ENCODE measurements at regions not wholly inside any gene's neighbourhood (a gene's known extent, or its start where the extent isn't known, plus 50 kb on each side); places are given as distances from the start of the nearest gene placed in this dataset.

GRCh38 chr15:37221671-37222145 lies 121.4 kb upstream of the MEIS2 start:
- DNase-seq (ENCODE audit: extremely low read depth, low read depth): no peak
- TF ChIP-seq, protein P1, sequence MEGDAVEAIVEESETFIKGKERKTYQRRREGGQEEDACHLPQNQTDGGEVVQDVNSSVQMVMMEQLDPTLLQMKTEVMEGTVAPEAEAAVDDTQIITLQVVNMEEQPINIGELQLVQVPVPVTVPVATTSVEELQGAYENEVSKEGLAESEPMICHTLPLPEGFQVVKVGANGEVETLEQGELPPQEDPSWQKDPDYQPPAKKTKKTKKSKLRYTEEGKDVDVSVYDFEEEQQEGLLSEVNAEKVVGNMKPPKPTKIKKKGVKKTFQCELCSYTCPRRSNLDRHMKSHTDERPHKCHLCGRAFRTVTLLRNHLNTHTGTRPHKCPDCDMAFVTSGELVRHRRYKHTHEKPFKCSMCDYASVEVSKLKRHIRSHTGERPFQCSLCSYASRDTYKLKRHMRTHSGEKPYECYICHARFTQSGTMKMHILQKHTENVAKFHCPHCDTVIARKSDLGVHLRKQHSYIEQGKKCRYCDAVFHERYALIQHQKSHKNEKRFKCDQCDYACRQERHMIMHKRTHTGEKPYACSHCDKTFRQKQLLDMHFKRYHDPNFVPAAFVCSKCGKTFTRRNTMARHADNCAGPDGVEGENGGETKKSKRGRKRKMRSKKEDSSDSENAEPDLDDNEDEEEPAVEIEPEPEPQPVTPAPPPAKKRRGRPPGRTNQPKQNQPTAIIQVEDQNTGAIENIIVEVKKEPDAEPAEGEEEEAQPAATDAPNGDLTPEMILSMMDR (IDR thresholded peaks at IDR 0.05; ENCODE audit: low read depth, low read length): no peak

DNA sequence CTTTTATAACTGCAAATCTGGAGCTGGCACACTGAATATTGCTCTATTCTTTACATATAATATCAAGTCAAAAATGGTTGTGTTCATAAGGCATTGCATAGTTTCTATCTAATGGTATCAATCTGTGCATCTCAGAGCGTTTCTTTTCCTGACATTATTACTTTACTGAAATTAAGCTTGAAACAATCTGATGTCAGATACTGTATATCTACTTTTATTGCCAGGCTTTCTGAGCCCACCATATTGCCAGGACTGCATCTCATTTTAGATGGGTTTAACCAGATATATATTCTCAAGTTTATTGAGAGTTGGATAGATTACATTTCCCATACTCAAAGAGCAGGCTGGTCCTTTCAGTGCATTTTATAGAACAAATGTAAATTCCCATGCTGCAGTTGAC lies 122.7 kb upstream of the MEIS2 start:
- TF ChIP-seq, protein P1 (IDR thresholded peaks at IDR 0.05; ENCODE audit: low read depth, low read length): no peak
- no peak for DNase-seq (ENCODE audit: extremely low read depth, low read depth)

GRCh38 chr15:37229855-37230619 lies 129.7 kb upstream of the MEIS2 start:
- DNase-seq (ENCODE audit: extremely low read depth, low read depth): no peak
- TF ChIP-seq, protein P1 (IDR thresholded peaks at IDR 0.05; ENCODE audit: low read depth, low read length): no peak

GRCh38 chr15:37245358-37245757 lies 145.0 kb upstream of the MEIS2 start:
- no peak for DNase-seq (ENCODE audit: extremely low read depth, low read depth)
- TF ChIP-seq, protein P1 (IDR thresholded peaks at IDR 0.05; ENCODE audit: low read depth, low read length): no peak

DNA sequence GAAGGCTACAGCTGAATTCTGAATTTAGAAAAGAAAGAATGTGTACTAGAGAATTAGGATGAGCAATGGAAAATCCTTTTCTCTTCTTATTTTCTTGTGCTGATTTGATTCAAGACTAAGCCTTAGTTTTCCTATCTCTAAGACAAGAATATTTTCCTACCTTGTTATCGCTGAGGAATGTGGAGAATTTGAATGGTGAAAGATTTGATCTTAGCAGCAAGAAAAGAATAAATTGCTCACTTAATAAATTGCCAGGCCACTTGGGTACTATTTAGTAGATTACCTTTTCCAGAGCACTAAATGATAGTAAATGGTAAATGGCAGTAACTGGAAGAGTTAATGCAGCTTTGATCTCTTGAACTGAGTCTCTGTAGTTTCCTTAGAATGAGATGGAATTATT lies 145.7 kb upstream of the MEIS2 start:
- no peak for DNase-seq (ENCODE audit: extremely low read depth, low read depth)
- TF ChIP-seq, protein P1 (IDR thresholded peaks at IDR 0.05; ENCODE audit: low read depth, low read length): no peak

DNA sequence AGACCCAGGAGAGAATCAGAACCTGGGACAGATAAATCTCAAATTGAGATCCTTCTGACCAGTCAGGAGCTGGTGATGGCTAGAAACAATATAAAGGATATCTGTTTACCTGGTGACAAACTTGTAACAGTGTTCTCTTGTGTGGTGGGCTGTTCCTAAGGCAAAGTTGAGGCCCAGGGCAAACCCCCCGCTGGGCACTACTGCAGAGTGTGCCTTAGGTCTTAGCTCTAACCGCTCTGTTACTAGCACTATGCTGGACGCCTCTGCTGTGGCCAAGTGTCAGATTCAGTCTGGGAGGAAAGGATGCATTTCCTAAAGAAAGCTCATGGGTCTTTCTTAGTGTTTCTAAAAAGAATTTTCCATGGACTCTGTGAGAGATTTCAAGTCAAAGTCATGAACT lies 146.5 kb upstream of the MEIS2 start:
- DNase-seq (ENCODE audit: extremely low read depth, low read depth): no peak

GRCh38 chr15:37249249-37249648 lies 148.9 kb upstream of the MEIS2 start:
- TF ChIP-seq, protein P1 (IDR thresholded peaks at IDR 0.05; ENCODE audit: low read depth, low read length): no peak
- DNase-seq (ENCODE audit: extremely low read depth, low read depth): no peak

More for the DNA sequence above, 146.5 kb upstream of the MEIS2 start:
- TF ChIP-seq, protein P1 (IDR thresholded peaks at IDR 0.05; ENCODE audit: low read depth, low read length): no peak

All from AG09319 (cell line).